HEK293 (cell line): ENCODE measurements at regions not wholly inside any gene's neighbourhood (a gene's known extent, or its start where the extent isn't known, plus 50 kb on each side); places are given as distances from the start of the nearest gene placed in this dataset.

Experiments
- CTCF ChIA-PET: fragments of 350-600 bp; formaldehyde crosslinking; extraction: SDS; loops from one replicate; lab custom pipeline; 2021; ENCODE audit warnings: antibody characterized with exemption; lab: Yijun Ruan, JAX
- POLR2A ChIA-PET: fragments of 300-600 bp; formaldehyde crosslinking; extraction: SDS; loops from one replicate; lab custom pipeline; 2020; ENCODE audit warnings: antibody characterized with exemption, inconsistent platforms; lab: Yijun Ruan, JAX
- H3K27ac ChIP-seq: fragments of 200-500 bp; sonication (Bioruptor generic); 2 replicates; pipeline ENCODE4 v1.5.1; 2014; ENCODE audit warnings: low read depth, low read length, control low read depth, inconsistent platforms; ENCODE audit errors: extremely low read depth
- H3K36me3 ChIP-seq, 2 experiments: fragments of 200-500 bp in 1 of 2; sonication (Bioruptor generic) in 1 of 2; 1 replicate in 1 of 2; 2 replicates in 1 of 2; pipeline ENCODE4 v1.5.1; 2014 to 2017; ENCODE audit warnings: inconsistent platforms in 2 of 2, low read length in 2 of 2; ENCODE audit not compliant: control insufficient read depth in 2 of 2, insufficient read depth in 1 of 2
- H3K4me1 ChIP-seq: fragments of 200-500 bp; sonication (Bioruptor generic); 2 replicates; pipeline ENCODE4 v1.5.1; 2014; ENCODE audit warnings: mild to moderate bottlenecking, low read length, inconsistent platforms; ENCODE audit not compliant: control insufficient read depth, insufficient read depth
- H3K4me3 ChIP-seq: 2 replicates; pipeline ENCODE4 v1.5.1; 2011; ENCODE audit warnings: low read depth, mild to moderate bottlenecking, control low read depth, low read length, moderate library complexity
- H3K9me3 ChIP-seq: fragments of 200-500 bp; sonication (Bioruptor generic); 2 replicates; pipeline ENCODE4 v1.5.1; 2014; ENCODE audit warnings: low read depth, low read length, inconsistent platforms; ENCODE audit not compliant: control insufficient read depth, insufficient read depth
- KLF17 ChIP-seq: fragments of 450-650 bp; formaldehyde crosslinking; IDR thresholded peaks from 2 replicates; pipeline ENCODE4 v1.5.1; 2016; ENCODE audit warnings: missing biosample characterization, missing genetic modification characterization
- RBAK ChIP-seq: fragments of 450-650 bp; formaldehyde crosslinking; IDR thresholded peaks from 2 replicates; pipeline ENCODE4 v1.5.1; 2016; ENCODE audit warnings: missing biosample characterization, missing genetic modification characterization
- SP3 ChIP-seq: fragments of 450-650 bp; formaldehyde crosslinking; IDR thresholded peaks from 2 replicates; pipeline ENCODE4 v1.5.1; 2016; ENCODE audit warnings: missing biosample characterization, missing genetic modification characterization
- TCF7L2 ChIP-seq: IDR thresholded peaks from 2 replicates; pipeline ENCODE4 v1.6.1; 2011; ENCODE audit warnings: low read depth, mild to moderate bottlenecking, inconsistent platforms, low read length, moderate library complexity, borderline replicate concordance
- TSHZ1 ChIP-seq: fragments of 450-650 bp; formaldehyde crosslinking; IDR thresholded peaks from 2 replicates; pipeline ENCODE4 v1.5.1; 2016; ENCODE audit warnings: missing biosample characterization, missing genetic modification characterization, borderline replicate concordance
- WT1 ChIP-seq: fragments of 450-650 bp; formaldehyde crosslinking; IDR thresholded peaks from 2 replicates; pipeline ENCODE4 v1.5.1; 2016; ENCODE audit warnings: missing biosample characterization, missing genetic modification characterization
- ZBTB44 ChIP-seq: fragments of 450-650 bp; IDR thresholded peaks from 2 replicates; pipeline ENCODE4 v1.5.1; 2018; ENCODE audit warnings: missing biosample characterization, mild to moderate bottlenecking, missing genetic modification characterization
- ZFHX2 ChIP-seq: fragments of 450-650 bp; formaldehyde crosslinking; conservative IDR thresholded peaks from 2 replicates; pipeline ENCODE4 v1.5.1; 2016; ENCODE audit warnings: missing biosample characterization, missing genetic modification characterization
- ZNF16 ChIP-seq: fragments of 450-650 bp; formaldehyde crosslinking; IDR thresholded peaks from 2 replicates; pipeline ENCODE4 v1.5.1; 2016; ENCODE audit warnings: low read depth, missing biosample characterization, missing genetic modification characterization
- ZNF221 ChIP-seq: fragments of 450-650 bp; formaldehyde crosslinking; IDR thresholded peaks from 2 replicates; pipeline ENCODE4 v1.5.1; 2017; ENCODE audit warnings: missing biosample characterization, missing genetic modification characterization, borderline replicate concordance
- ZNF223 ChIP-seq: fragments of 450-650 bp; formaldehyde crosslinking; IDR thresholded peaks from 2 replicates; pipeline ENCODE4 v1.5.1; 2016; ENCODE audit warnings: missing biosample characterization, missing genetic modification characterization
- ZNF292 ChIP-seq: fragments of 450-650 bp; formaldehyde crosslinking; IDR thresholded peaks from 2 replicates; pipeline ENCODE4 v1.5.1; 2016; ENCODE audit warnings: low read depth, missing biosample characterization, missing genetic modification characterization, borderline replicate concordance
- ZNF416 ChIP-seq: fragments of 450-650 bp; formaldehyde crosslinking; IDR thresholded peaks from 2 replicates; pipeline ENCODE4 v1.5.1; 2016; ENCODE audit warnings: missing biosample characterization, missing genetic modification characterization
- ZNF426 ChIP-seq: fragments of 450-650 bp; formaldehyde crosslinking; IDR thresholded peaks from 2 replicates; pipeline ENCODE4 v1.5.1; 2017; ENCODE audit warnings: missing biosample characterization, missing genetic modification characterization, mild to moderate bottlenecking, inconsistent platforms, moderate library complexity
- ZNF513 ChIP-seq: fragments of 450-650 bp; IDR thresholded peaks from 2 replicates; pipeline ENCODE4 v1.5.1; 2018; ENCODE audit warnings: missing biosample characterization, missing genetic modification characterization
- ZNF518A ChIP-seq: fragments of 450-650 bp; formaldehyde crosslinking; conservative IDR thresholded peaks from 2 replicates; pipeline ENCODE4 v1.5.1; 2016; ENCODE audit warnings: low read depth, missing biosample characterization, missing genetic modification characterization
- ZNF529 ChIP-seq: fragments of 450-650 bp; formaldehyde crosslinking; IDR thresholded peaks from 2 replicates; pipeline ENCODE4 v1.5.1; 2017; ENCODE audit warnings: missing genetic modification characterization, missing biosample characterization; ENCODE audit not compliant: insufficient replicate concordance
- ZNF600 ChIP-seq: fragments of 450-650 bp; formaldehyde crosslinking; IDR thresholded peaks from 2 replicates; pipeline ENCODE4 v1.5.1; 2016; ENCODE audit warnings: missing biosample characterization, missing genetic modification characterization
- ZNF624 ChIP-seq: fragments of 450-650 bp; formaldehyde crosslinking; IDR thresholded peaks from 2 replicates; pipeline ENCODE4 v1.5.1; 2017; ENCODE audit warnings: missing biosample characterization, missing genetic modification characterization
- ZNF660 ChIP-seq: fragments of 450-650 bp; IDR thresholded peaks from 2 replicates; pipeline ENCODE4 v1.5.1; 2018; ENCODE audit warnings: missing biosample characterization, mild to moderate bottlenecking, missing genetic modification characterization
- ZNF677 ChIP-seq: fragments of 450-650 bp; IDR thresholded peaks from 2 replicates; pipeline ENCODE4 v1.5.0; 2018; ENCODE audit warnings: missing biosample characterization, mild to moderate bottlenecking, missing genetic modification characterization, moderate library complexity
- ZNF791 ChIP-seq: fragments of 450-650 bp; formaldehyde crosslinking; IDR thresholded peaks from 2 replicates; pipeline ENCODE4 v1.5.1; 2016; ENCODE audit warnings: missing biosample characterization, missing genetic modification characterization
- ZSCAN16 ChIP-seq: fragments of 450-650 bp; formaldehyde crosslinking; IDR thresholded peaks from 2 replicates; pipeline ENCODE4 v1.5.1; 2016; ENCODE audit warnings: missing biosample characterization, missing genetic modification characterization

DNA sequence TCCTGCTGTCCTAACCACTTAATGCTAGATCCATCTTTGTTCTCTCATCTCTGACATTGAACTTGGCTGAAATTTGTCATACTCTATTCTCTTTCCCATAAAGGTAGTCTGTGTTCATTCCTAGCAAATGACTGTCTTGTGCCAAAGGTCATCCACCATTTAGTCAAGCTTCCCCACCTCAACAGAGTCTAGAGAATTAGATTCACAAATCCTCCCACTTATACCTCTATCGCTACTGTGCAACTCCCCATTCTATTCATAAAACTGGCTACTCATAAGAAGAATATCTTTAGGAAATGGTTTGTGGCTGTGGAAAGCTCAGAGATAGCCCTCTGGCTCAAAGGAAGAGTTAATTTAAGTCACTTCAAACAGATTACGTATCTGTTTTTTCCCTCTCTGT lies 59.7 kb upstream of the MBNL1 start:
- ChIA-PET CTCF (interaction anchor here (0.7 kb wide), 1 partner anchor 8 kb away, joined by 3 read pairs; no protein-coding TSS in a partner anchor), POLR2A (no interaction called here)
- Histone ChIP-seq H3K4me1 (no peaks in the 10 kb centered on the region), H3K36me3 (no peaks in the 10 kb centered on the region), H3K4me3 (no peak overlapping the region), H3K9me3 (no peaks in the 10 kb centered on the region), H3K27ac (no peak overlapping the region)
- TF ChIP-seq ZNF624 (tag by site-specific recombination) (no peak), ZBTB44 (tag by site-specific recombination) (no peak), ZNF600 (tag by site-specific recombination) (no peak), RBAK (tag by site-specific recombination) (no peak), TSHZ1 (tag by site-specific recombination) (no peak), SP3 (tag by site-specific recombination) (no peak), ZNF677 (tag by site-specific recombination) (no peak), ZNF518A (tag by site-specific recombination) (no peak), ZNF416 (tag by site-specific recombination) (no peak), ZNF529 (tag by site-specific recombination) (no peak), ZNF426 (tag by site-specific recombination) (no peak)

GRCh38 chr3:152209776-152210175 lies 59.0 kb upstream of the MBNL1 start:
- no peaks in the 10 kb centered on the region for H3K9me3 ChIP-seq
- no peak overlapping the region for H3K4me3 ChIP-seq
- ChIA-PET CTCF (interaction anchor here (0.5 kb wide), 1 partner anchor 750 kb away, joined by 4 read pairs; no protein-coding TSS in a partner anchor), POLR2A (no interaction called here)
- H3K27ac ChIP-seq = no peak overlapping the region
- no peaks in the 10 kb centered on the region for H3K4me1 ChIP-seq
- no peaks in the 10 kb centered on the region for H3K36me3 ChIP-seq
- TF ChIP-seq ZNF16 (no peak), TCF7L2 (no peak), ZNF221 (tag by site-specific recombination) (no peak), ZNF223 (tag by site-specific recombination) (no peak), ZNF292 (tag by site-specific recombination) (no peak), WT1 (tag by site-specific recombination) (no peak), ZNF426 (tag by site-specific recombination) (no peak), KLF17 (no peak), ZSCAN16 (tag by site-specific recombination) (no peak), ZNF660 (no peak), ZNF791 (no peak), ZNF513 (tag by site-specific recombination) (no peak), ZFHX2 (tag by site-specific recombination) (no peak)
